ENCODE measurements at regions not wholly inside any gene's neighbourhood (a gene's known extent, or its start where the extent isn't known, plus 50 kb on each side); places are given as distances from the start of the nearest gene placed in this dataset.

DNA sequence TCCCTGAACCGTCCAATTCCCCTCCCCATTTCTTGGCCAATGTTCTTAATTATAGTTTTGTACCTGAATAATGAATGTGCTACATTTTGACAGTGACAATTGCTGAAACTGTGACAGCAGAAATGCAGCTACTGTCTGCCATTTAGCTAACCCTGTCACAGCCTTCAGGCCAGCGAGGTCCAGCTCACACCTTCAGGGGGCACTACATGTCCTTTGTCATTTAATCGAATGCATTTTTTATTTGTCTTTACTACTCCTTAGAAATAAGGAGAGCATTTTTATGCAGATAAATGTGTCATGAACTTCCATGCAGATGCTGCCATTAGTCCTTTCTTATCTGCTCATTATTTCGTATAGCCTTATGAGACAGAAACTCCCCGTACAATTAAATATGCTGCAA, 159.9 kb downstream of the MZT1 start:
- TF ChIP-seq JUND (IDR thresholded peaks at IDR 0.05; ENCODE audit: low read depth, low read length) (no peak), LARP7 (IDR thresholded peaks at IDR 0.05) (no peak), FOXM1 (IDR thresholded peaks at IDR 0.05; ENCODE audit: low read depth, low read length) (no peak), SIN3A (IDR thresholded peaks at IDR 0.05; ENCODE audit: low read depth, low read length) (no peak), POLR2A (IDR thresholded peaks at IDR 0.05; ENCODE audit: low read depth, low read length) (no peak), NFIC (IDR thresholded peaks at IDR 0.05; ENCODE audit: low read depth, low read length) (no peak), SRF (IDR thresholded peaks at IDR 0.05; ENCODE audit: low read depth in 2 of 2, low read length in 2 of 2) (no peak)
- TF ChIP-seq, protein P1, sequence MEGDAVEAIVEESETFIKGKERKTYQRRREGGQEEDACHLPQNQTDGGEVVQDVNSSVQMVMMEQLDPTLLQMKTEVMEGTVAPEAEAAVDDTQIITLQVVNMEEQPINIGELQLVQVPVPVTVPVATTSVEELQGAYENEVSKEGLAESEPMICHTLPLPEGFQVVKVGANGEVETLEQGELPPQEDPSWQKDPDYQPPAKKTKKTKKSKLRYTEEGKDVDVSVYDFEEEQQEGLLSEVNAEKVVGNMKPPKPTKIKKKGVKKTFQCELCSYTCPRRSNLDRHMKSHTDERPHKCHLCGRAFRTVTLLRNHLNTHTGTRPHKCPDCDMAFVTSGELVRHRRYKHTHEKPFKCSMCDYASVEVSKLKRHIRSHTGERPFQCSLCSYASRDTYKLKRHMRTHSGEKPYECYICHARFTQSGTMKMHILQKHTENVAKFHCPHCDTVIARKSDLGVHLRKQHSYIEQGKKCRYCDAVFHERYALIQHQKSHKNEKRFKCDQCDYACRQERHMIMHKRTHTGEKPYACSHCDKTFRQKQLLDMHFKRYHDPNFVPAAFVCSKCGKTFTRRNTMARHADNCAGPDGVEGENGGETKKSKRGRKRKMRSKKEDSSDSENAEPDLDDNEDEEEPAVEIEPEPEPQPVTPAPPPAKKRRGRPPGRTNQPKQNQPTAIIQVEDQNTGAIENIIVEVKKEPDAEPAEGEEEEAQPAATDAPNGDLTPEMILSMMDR (IDR thresholded peaks at IDR 0.05 in 2 of 3, conservative IDR thresholded peaks at IDR 0.05 in 1 of 3; ENCODE audit: control insufficient read depth in 2 of 3, extremely low read depth in 1 of 3, insufficient read depth in 1 of 3, low read depth in 3 of 3, low read length in 3 of 3): no peak
